Amygdala (tissue), 56 donors: ENCODE measurements at regions not wholly inside any gene's neighbourhood (a gene's known extent, or its start where the extent isn't known, plus 50 kb on each side); places are given as distances from the start of the nearest gene placed in this dataset.
"Not testable (repeated sequence)": the region's sequence is repeated elsewhere in the genome, so short reads cannot be mapped to it uniquely, and the experiment has no call there.

ENCODE experiments used
- DNase-seq, 56 donors: peaks; one replicate each; lab custom pipeline; 2025; lab: John Stamatoyannopoulos, UW

DNA sequence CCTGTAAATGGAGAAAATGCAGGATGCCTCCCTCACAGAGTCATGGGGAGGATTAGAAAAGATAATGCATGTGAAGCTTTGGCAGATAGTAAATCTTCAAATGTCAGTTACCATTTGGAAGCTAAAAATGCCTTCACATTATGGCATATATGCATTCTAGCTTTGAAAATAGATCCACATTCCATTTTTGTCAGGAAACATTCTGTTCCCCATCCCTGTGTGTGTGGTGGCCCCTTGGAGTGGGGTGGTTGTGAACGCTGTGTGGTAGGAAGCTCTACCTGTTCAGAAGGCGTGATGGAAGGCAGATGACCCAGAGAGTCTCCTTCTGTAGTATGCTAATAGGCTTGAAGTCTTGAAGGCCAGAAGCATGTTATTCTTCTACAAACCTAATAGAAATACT lies 242.0 kb downstream of the HAPSTR1 start:
- no peak for DNase-seq

DNA sequence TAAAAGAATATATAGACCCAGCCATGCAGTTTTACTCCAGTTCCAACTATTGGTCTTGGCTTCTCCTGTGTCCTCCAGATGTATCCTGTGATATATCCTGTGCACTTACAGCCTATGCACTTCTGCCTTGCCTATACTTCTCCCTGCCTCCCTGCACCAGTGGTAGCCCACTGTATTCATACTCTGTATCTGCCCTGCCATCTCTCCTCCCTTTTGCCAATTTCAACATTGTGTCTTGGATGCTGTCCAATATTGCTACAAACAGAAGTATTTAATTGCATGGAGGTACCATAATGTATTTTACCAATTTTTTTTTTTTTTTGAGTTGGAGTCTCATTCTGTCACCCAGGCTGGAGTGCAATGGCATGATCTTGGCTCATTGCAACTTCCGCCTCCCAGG lies 242.7 kb downstream of the HAPSTR1 start:
- DNase-seq: no peak

DNA sequence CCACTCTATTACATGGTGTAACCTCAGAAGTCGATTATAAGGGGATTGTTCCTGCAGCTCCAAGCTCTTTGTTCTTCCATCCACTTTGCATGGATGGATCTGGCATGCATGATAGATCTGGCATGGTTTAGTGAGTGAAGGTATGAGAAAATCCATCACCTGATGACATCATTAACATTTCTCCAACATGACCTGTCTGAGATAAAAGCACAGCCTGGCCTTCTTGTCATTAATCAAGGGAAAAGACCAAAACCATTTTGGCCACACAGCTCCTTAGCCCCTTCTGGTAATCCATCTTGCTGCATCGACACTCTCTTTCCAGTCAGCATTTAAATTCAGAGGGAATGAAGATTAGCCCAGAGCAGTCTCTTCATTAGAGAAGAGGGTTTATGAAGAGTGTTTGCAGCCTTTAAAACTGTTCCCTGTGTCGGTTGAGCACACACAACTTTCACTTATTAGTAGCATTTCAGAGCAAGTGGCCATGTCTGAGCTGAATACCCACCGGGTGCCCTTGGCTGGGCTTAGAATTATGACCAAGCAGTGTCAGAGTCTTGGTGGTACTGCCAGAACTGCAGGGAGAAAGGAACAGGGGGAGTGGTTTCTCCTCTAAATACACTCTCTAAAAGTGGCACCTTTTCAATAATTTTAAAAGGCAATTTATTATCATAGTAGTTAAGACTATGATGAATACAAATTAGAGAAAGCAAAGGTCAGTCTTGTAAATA lies 246.0 kb downstream of the HAPSTR1 start:
- peak in 2 of 56 donors; percentile 4 to 16 for DNase-seq

DNA sequence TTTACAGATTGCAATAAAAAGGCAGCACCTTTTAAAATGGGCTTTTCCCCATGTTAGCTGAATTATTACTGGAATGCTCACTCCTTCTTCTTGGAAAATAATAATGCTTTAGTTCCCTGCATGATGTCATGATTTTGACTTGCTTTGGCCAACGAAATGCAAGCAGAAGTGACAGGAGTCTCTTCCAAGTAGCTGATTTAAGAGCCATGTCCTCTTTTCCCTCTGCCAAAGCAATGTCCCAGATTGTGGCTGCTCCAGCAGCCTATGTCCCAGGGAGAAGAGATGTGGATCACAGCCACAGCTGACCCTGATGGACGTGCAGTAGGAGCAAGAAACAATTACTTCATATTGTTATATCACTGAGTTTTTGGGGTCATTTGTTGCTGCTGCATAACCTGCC lies 246.6 kb downstream of the HAPSTR1 start:
- no peak for DNase-seq

DNA sequence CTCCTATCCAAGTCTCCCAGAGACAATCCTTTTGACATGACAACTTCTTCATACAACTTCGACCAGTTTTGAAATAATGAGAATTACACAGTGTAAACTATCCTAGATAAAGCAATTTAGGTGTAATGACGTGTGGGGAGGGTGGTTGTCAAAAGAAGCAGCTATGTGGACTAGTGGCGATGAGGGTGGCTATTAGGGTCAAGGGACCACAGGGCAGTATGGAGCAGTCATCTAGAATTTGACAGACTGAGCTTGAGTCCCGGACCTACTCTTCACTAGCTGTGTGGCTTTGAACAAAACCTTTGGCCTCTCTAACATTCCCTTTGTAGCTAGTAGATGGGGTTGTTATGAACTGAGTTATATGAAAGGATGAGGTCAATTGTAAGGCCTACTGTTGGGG lies 247.1 kb downstream of the HAPSTR1 start:
- no peak for DNase-seq

DNA sequence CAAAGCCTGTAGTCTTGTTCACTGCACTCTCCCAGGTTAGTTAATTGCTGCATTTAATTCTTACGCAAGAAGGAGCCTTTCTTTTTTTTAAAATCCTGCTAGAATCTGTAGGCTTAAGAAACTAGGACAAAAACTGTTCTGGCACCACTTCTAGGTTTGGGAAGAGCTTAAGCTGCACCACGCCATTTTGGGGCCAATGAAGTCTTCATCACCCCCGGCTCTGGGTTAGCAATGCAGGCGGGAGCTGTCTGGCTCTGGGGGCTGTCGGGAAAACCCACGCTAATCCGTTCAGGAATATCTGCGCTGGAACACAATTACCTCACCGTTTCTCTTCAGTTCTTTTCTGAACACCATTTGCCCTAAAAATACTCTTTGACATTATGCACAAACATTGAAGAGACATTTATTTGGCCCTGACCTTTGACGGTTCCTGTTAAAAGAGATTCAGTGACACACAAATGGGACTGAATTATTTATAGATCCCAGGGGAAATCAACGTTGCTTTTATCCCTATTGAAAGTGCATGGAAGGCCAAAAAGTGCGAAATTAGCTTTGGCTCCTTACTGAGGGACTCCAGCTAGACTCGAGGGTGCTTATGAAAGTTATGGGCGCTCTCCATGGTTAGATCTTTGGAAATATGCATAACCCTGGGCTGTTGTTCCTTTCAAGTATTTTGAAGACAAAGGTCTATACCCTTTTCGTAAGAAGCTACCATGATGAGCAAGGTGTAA lies 249.2 kb downstream of the HAPSTR1 start:
- peak in 3 of 56 donors; percentile 10 to 32 (median 11) for DNase-seq

DNA sequence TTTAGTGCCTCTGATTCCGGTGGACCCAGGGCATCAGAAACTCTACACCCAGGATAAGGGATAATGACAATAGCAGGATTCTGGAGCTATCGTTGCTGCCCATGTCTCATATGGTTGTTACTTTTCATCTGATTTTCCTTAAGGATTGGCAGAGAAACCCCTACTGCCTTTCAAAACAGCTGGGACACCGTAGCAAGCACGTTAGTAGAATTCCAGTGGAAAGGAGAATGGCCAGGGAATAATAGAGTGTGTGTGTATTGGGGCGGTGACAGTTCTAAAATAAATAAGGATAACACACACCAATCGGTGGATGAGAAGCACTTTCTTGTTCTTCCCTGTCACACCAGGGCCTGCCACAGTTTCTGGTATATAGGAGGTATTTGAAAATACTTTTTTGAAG lies 251.8 kb downstream of the HAPSTR1 start:
- no peak for DNase-seq

DNA sequence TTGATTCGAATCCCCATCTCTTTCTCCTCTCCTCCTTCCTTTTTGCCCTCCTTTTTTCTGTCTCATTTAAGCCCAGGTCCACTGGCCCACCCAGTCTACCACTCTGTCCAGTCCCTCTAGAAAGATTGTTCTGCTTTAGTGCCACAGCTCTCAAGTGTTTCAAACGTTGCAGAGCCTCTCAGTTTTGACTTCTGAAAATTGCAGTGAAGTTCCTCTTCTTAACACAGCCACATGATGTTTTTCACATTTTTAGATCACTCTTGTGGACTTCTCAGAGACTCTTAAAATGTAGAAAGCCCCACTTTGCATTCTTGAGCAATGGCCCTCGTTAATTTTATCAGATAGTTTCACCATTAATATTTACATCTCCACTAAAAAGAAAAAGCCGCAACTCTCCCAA lies 253.1 kb downstream of the HAPSTR1 start:
- no peak for DNase-seq

DNA sequence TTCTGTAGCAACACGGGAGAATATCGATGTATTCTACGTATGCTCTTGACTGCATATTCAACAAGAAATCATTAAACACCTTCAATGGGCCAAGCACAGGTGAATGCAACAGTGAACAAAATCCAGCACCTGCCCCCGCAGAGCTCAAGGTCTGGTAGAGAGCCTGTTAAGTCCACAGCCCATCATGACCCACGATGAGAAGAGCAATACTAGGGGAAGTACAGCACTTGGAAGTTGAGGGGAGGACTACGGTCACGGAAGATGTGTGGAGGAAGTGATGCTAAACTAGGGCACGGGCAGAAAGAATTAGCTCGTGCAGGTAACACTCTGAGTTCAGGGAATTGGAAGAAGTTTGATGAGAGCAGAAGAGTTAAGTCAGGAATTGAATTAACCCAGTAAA lies 253.6 kb downstream of the HAPSTR1 start:
- no peak for DNase-seq

DNA sequence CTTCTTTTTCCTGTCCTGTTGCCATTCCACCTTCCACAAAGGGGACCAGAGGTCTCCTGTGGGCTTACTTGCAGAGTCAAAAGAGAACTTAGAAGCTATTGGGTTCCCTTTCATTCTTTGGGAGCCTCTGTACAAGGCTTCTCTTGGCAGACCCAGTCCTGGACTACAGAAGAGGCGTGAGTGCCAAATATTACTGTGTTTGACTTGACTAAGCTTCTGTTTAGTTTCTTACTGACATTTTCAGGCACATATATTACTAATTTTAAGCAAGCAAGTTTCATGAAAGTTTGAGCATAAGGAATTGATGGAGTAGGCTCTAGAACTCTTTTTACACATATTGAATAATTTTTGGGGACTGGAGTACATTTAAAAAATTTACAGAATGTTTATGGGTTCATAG lies 254.4 kb downstream of the HAPSTR1 start:
- no peak for DNase-seq

DNA sequence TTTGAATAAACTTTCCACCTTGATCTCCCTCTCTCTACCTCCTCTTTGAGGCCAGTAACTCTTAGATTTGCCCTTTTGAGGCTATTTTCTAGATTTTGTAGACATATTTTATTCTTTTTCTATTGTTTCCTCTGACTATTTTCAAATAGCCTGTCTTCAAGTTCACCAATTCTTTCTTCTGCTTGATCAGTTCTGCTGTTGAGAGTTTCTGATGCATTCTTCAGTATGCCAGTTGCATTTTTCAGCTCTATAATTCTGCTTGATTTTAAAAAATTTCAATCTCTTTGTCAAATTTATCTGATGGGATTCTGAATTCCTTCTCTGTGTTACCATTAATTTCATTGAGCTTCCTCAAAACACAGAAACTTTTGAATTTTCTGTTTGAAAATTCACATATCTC lies 257.5 kb downstream of the HAPSTR1 start:
- DNase-seq: no peak

DNA sequence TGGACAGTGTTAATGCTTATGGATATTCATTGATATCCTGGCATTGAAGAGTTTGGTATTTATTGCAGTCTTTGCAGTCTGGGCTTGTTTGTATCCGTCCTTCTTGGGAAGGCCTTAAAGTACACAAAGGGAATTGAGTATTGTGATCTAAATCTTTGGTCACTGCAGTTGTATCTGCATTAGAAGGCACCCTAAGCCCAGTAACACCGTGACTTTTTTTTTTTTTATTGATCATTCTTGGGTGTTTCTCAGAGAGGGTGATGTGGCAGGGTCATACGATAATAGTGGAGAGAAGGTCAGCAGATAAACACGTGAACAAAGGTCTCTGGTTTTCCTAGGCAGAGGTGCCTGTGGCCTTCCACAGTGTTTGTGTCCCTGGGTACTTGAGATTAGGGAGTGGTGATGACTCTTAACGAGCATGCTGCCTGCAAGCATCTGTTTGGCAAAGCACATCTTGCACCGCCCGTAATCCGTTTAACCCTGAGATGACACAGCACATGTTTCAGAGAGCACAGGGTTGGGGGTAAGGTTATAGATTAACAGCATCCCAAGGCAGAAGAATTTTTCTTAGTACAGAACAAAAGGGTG lies 258.0 kb downstream of the HAPSTR1 start:
- DNase-seq: not testable (repeated sequence)

DNA sequence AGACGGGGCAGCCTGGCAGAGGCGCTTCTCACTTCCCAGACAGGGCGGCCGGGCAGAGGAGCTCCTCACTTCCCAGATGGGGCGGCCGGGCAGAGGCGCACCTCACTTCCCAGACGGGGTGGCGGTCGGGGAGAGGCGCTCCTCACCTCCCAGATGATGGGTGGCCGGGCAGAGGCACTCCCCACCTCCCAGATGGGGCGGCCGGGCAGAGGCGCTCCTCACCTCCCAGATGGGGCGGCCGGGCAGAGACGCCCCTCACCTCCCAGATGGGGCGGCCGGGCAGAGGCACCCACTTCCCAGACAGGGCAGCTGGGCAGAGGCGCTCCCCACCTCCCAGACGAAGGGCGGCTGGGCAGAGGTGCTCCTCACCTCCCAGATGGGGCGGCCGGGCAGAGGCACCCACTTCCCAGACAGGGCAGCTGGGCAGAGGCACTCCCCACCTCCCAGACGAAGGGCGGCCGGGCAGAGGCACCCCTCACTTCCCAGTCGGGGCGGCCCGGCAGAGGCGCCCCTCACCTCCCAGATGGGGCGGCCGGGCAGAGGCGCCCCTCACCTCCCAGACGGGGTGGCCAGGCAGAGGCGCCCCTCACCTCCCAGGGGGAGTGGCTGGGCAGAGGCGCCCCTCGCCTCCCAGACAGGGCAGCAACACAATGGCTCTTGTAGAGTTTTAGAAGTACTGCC lies 258.8 kb downstream of the HAPSTR1 start:
- DNase-seq: not testable (repeated sequence)

DNA sequence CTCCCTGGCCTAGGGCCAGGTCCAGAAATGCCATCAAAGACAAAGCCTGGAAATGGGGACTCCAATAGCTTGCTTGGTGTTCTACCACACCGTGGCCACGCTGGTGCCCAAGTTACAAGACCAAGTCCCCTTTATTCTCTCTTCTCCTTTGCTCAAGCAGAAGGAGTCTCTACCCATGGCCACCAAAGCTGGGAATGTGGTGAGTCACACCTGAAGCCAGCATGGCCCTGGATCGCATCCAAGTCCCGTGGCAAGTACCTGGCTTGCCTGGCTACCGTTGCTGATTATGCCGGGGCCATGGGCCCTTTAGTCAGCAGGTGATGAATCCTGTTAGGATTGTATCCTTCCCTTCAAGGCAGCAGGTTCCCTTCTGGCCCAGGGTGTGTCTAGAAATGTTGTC lies 260.0 kb downstream of the HAPSTR1 start:
- no peak for DNase-seq

DNA sequence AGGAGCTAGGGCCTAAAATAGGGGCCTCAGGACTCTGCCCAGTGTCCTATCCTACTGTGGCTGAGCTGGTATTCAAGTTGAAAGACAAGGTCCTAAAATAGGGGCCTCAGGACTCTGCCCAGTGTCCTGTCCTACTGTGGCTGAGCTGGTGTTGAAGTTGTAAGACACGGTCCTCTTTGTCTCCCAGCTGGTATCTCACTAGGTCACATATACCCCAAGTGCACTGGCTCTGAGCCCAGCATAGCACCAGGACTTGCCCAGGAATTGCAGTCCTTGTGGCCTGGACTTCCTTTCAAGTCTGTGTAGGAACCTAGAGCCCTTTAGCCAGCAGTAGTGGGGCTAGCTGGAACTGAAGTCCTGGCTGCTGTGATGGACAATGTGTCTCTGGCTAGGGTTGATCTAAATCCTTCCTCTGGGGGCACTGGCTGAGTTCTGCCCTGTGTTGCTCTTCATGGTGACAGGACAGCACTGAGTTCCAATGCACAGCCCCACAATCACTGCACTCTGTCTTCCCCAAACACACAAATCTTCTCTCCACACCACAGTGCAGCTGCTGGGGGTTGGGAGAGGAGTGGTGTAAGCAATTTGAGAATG lies 260.5 kb downstream of the HAPSTR1 start:
- DNase-seq: no peak

DNA sequence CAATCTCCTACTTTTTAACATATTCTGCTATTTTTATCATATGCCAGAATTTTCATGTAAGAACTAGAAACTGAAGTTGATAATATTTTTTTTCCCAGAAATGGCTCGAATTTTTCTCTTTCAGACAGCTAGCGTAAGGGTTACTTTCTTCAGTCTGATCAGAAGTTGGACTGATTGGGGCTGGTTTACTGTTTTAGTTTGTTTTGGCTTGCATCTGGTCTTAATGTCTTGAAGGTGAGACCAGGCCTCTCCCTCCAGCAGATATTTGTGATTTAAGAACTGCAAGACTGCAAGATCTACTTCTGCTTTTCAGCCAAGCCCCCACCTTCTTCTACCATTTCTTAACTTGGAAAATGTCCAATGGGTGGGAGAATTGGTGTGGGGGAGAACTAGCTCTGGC lies 266.4 kb downstream of the HAPSTR1 start:
- no peak for DNase-seq

DNA sequence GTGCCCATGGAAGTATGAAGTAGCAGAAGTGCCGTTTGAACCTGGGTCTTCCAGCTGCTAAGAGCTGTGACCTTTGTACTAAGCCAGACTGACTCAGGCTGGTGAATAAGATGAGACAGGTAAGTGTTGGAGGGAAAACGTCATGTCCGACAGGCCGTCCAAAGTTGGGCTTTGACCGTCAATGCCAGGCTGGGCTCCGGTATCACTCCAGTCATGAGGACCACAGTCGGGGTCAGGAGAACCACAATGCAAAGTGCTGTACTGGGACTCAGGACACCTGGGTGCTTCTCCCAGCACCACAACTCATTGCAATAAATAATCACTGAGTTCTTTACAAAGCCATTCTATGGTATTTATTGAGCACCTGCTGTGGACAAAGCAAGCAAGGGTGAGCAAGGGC lies 268.6 kb downstream of the HAPSTR1 start:
- DNase-seq: no peak

DNA sequence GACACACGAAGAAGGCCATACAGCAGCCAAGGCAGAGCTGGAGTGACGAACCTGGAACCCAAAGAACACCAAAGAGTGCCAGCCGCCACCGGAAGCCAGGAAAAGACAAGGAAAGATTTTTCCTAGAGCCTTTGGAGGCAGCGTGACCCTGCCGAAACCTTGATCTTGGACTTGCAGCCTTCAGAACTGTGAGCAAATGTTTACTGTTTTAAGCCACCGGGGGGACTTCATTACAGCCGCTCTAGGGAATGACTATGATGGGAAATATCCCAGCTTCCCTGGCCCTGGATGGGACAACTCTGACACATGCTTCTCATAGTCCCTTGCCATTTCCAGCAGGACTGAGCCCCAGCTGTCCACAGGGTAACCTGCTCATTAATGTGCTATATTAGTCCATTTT lies 270.6 kb downstream of the HAPSTR1 start:
- no peak for DNase-seq

DNA sequence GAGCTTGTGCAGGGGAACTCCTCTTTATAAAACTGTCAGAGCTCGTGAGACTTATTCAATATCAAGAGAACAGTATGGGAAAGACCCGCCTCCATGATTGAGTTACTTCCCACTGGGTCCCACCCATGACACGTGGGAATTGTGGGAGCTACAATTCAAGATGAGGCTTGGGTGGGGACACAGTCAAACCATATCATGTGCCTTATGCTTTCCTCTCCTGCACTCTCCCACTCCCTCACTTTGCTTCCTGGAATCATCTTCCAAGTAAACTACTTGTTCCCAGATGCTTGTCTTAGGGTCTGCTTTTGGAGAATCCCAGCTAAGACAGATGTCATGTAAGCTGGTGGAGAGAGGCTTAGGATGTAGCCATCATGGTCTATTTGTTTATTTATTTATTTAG lies 271.2 kb downstream of the HAPSTR1 start:
- no peak for DNase-seq

DNA sequence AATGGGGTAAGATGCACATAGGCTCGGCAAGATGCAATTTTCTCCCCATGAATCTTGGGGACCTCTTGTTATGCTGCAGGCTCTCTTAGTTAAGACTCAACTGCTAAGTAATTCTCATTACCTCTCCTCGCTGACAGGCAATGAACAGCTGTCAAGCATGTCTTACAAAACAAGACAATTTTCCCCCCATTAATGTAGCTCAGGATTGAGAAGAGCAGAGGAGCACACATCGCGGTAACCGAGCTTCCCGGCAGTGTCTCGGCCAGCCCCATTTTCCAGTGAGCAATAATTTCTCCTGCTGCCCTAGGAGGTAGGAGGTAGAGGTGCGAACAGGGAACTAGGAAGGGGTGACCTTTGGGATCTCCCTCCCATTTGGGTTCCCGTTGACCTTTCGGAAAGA lies 272.1 kb downstream of the HAPSTR1 start:
- DNase-seq: no peak
